Mammary epithelial cell (primary cell): ENCODE measurements at regions not wholly inside any gene's neighbourhood (a gene's known extent, or its start where the extent isn't known, plus 50 kb on each side); places are given as distances from the start of the nearest gene placed in this dataset.

Experiments used
- EZH2 ChIP-seq: IDR thresholded peaks from 2 replicates; pipeline ENCODE4 v1.6.1; 2012; ENCODE audit warnings: low read length, inconsistent platforms, borderline replicate concordance
- TF ChIP-seq, protein P1 (sequence below), 2 donors: IDR thresholded peaks in 1 of 2; conservative IDR thresholded peaks in 1 of 2; 2 replicates each; pipeline ENCODE4 v1.5.1; 2011 to 2012; ENCODE audit warnings: inconsistent platforms in 2 of 2, low read length in 2 of 2, mild to moderate bottlenecking in 2 of 2, control low read depth in 1 of 2, low read depth in 1 of 2; ENCODE audit not compliant: insufficient read depth in 1 of 2; ENCODE audit errors: extremely low read depth in 1 of 2

DNA sequence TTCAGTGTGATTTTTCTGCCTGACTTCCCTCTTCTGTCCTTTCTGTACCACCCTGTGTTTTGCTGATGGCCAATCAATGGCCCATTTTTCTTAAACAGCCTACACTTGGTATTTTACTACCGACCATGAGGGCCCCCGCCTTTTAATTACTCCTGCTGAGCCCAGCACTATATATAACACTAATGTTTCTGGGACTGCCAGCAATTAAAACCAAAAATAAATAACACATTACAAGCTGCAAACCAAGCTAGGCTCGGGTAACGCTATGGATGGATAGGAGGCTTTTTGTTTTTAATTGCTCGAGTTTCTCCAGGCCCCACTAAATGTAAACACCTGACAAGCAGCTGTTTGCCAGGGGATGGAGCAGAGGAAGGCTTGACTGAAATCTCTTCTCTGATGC, 915.4 kb upstream of the AUTS2 start:
- TF ChIP-seq, protein P1, sequence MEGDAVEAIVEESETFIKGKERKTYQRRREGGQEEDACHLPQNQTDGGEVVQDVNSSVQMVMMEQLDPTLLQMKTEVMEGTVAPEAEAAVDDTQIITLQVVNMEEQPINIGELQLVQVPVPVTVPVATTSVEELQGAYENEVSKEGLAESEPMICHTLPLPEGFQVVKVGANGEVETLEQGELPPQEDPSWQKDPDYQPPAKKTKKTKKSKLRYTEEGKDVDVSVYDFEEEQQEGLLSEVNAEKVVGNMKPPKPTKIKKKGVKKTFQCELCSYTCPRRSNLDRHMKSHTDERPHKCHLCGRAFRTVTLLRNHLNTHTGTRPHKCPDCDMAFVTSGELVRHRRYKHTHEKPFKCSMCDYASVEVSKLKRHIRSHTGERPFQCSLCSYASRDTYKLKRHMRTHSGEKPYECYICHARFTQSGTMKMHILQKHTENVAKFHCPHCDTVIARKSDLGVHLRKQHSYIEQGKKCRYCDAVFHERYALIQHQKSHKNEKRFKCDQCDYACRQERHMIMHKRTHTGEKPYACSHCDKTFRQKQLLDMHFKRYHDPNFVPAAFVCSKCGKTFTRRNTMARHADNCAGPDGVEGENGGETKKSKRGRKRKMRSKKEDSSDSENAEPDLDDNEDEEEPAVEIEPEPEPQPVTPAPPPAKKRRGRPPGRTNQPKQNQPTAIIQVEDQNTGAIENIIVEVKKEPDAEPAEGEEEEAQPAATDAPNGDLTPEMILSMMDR (conservative IDR thresholded peaks at IDR 0.05 in 1 of 2, IDR thresholded peaks at IDR 0.05 in 1 of 2; ENCODE audit: extremely low read depth in 1 of 2, insufficient read depth in 1 of 2, low read depth in 1 of 2, low read length in 2 of 2): no peak
- no peak for TF ChIP-seq EZH2
